ENCODE measurements at regions not wholly inside any gene's neighbourhood (a gene's known extent, or its start where the extent isn't known, plus 50 kb on each side); places are given as distances from the start of the nearest gene placed in this dataset.

GRCh38 chr4:111761531-111761930 lies 383.7 kb upstream of the FAM241A start:
- DNase-seq = no peak

DNA sequence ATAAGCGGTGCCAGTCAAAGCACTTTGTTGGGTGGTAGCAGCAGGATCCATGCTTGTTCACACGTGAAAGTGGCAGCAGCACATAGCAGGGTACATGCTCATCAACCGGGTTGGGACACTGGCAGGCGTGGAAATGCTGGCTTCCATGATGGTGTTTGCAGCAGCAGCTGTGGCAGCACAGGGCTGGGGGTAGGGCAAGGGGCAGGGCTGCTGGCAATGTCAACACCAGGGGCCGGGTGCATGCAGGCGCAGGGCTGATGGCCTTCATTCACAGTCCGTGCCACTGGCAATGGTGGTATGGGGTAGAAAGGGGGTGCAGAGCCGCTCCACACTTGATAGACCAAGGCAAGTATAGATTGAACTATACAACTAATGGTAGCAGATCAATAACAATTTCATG lies 374.7 kb upstream of the FAM241A start:
- DNase-seq = no peak

DNA sequence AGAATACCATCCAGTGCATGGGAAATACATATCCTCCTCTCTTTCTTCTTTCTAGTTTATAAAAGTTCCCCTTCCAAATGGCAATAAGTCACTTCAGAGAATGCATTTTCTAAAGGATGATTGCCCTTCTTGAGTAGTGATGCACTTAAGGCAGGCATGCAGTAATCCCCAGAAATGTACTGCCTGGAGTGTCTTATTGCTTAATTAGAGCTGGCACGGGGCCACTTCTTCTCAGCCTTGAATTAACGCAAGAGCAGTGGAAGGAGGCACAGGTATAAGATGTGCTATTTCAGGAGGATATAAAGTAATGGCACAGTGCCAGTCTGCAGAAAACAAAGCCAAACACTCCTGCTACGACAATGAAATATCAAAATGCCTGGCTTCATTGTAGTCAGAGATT lies 371.4 kb upstream of the FAM241A start:
- no peak for DNase-seq

- DNase-seq = no peak
These were observed 369.5 kb upstream of the FAM241A start for GRCh38 chr4:111775556-111776297.

DNA sequence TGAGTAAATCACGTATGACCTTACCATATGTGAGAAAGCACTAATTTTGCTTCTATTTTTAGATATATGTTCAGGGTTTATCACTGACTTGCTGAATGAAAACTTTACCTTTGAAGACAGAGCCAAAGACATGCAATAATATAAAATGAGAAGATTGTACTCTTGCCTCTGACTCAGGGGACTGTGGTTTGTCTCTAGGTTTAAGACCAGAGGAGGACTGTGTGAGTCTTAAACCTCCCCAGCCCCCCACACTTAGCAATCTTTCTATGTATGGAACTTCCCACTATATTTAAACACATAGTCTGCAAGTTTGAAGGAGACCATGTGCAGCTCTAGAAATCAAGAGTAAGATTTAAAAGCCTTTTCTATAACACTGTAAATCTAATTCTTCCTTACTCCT lies 368.7 kb upstream of the FAM241A start:
- DNase-seq = no peak

GRCh38 chr4:111778543-111778942 lies 366.7 kb upstream of the FAM241A start:
- no peak for DNase-seq

DNA sequence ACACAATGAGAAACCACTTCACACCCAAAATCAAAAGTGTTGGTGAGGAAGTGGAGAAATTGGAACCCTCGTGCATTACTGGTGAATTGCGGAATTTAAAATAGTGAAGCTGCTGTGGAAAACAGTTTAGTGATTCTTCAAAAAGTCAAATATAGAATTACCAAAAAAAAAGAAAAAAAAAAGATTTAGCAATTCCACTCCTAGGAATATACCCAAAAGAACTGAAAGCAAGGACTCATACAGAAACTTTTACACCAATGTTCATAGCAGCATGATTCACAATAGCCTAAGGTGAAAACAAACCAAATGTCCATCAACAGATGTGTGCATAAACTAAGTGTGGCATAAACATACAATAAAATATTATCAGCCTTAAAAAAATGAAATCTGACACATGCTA lies 364.3 kb upstream of the FAM241A start:
- DNase-seq = no peak

DNA sequence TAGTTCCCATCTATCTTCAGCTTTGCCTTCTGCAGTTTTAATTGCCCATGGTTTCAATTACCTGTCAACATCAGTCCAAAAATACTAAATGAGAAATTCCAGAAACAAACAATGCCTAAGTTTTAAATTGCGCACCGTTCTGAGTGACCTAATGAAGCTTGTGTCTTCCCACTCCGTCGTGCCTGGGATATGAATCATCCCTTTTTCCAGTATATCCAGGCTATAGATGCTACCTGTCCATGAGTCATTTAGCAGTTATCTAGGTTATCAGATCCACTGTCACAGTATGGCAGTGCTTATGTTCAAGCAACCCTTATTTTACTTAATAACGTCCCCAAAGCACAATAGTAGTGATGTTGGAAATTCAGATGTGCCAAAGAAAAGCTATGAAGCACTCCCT lies 363.6 kb upstream of the FAM241A start:
- DNase-seq = no peak

DNA sequence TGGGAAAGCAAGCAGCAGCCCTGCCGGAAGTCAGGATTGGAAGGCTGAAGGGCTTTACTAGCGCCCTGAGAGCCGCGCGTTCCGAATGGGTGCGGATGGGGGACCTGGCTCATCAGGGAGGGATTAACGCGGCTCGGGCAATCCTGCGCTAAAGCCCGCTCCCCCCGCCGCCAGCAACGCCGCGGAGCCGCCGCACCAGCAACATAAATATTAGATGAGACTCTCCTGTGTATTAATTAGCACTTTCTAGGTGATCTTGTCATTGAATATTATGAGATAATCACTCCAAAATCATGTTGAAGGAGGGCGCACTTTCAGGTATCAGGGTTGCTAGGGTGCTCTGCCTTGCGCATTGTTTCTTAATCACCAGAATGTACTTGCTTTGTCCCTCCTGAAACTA lies 357.2 kb upstream of the FAM241A start:
- DNase-seq = no peak

- no peak for DNase-seq
These were observed 355.2 kb upstream of the FAM241A start for GRCh38 chr4:111789901-111790640.

DNA sequence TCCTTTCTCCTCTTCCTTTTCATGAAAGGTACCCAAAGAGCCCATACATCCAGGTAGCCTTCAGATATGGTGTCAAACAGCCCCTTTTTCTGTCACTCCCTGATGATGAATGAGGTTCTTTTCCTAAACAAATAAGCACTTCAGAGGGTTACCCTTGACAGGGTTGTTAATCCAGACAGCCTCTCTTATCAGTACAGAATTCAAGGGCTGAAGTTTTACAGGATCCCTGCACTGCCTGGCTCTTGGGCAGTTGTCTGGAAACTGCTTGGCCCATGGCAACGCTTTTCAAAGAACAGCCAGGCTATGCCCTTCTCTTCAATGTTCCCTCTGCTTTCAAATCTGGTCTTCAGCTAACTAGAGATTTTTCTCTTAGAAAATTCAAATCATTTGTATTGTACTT lies 352.6 kb upstream of the FAM241A start:
- DNase-seq = no peak

DNA sequence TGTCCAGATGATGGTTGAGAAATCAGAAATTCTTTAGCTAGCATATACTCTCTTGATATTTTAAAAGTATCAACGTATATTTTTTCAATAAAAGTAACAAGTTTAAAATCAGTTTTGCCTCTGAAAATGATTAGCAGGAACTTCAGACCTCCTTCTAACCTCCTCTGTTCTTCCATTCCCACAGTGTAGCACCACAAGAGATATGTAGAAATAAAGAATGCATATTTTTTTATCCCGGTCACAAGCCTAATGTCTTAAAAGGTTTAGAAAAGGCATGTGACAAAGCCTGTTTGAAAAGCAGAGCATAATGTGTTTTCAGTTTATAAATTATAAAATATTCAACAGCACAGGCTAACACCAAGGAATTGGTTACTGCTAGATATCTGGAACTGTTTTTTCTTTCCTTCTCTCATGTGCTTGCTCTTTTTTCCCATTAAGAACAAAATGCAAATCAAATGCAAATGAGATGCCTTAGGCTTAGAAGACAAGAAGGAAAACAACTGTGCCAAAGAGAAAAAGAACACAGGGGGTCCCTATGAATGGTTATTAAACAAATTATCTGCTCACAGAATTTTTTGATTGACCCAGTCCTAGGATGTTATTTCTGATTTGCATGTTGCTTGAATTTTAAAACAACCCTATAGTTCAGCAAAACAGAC lies 351.7 kb upstream of the FAM241A start:
- no peak for DNase-seq

- no peak for DNase-seq
These were observed 347.6 kb upstream of the FAM241A start for GRCh38 chr4:111797455-111798163.

DNA sequence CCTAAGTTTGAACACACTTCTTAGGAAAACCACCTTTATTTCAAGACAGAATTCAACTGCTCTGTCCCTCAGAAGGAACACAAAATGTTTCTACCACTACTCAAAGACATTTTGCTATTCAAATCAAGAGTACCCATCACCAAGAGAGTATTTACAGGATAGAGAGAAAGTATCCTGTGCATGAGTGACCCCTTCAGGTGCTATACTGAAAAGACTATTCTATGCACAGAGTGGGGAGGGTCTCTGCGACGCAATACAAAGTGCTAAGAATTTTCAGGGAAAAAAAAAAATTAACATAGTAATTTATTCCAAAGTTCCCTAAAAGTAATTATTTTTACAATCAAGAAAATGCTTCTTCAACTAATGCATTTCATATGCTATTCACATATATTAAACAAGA lies 346.4 kb upstream of the FAM241A start:
- DNase-seq = no peak

- no peak for DNase-seq
These were observed 344.7 kb upstream of the FAM241A start for GRCh38 chr4:111800551-111800950.

- no peak for DNase-seq
These were observed 343.1 kb upstream of the FAM241A start for GRCh38 chr4:111802191-111802590.

DNA sequence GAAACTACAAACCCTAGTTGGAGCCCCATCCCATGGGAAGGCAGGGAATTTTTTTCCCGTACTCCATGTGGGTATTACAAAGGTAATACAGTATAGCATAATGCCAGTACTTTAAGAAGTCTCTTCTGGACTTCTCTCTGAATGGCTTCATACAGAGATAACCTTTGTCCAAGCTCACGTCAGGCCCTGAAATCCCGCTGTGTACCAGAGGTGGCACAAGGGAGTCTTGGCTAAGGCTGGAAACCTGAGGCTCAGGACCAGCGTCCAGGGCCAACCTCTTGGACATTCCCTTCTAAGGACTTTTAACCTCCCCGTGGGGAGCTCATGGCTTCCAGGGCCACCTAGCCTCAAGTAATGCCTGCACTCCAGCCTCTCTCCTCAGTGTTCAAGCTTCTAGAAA lies 338.9 kb upstream of the FAM241A start:
- DNase-seq = no peak

- DNase-seq = no peak
These were observed 337.7 kb upstream of the FAM241A start for GRCh38 chr4:111807576-111807975.

DNA sequence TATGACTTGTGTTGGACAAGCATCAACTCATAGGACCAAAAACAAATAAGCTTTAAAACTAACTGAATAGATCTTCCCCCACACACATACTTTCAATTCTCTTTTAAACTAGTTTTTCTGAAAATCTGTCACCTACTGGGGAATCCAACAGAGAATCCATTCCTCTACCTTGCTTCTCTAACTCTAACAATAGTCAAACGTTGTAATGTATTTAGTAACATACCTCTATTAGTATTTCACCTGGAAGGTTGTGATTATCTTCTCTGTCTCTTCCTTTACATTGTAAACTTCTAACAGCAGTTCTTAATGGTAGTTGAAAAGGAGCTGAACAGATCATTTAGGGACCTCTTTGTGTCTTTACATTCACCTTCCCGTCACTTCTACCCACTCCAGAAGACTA lies 337.1 kb upstream of the FAM241A start:
- no peak for DNase-seq

GRCh38 chr4:111811661-111812060 lies 333.6 kb upstream of the FAM241A start:
- DNase-seq = no peak

GRCh38 chr4:111812114-111812513 lies 333.1 kb upstream of the FAM241A start:
- no peak for DNase-seq

DNA sequence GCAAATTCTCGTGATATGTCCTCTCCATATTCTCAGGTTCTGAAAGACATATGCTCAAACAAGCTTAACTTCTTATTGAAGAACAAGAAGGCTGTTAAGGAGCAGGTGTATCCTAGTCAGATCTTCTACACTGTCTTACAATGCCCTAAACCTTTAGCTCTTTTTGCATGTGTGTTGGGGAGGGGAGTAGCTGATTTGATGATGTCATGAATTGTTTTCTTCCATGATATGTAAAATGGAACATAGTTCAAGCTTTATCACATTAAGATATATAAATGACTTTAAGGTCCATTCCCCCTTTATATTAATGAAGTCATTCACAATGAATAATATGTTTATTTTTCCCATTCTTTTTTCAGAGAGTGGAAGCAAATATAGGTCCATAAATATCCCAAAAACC lies 332.5 kb upstream of the FAM241A start:
- no peak for DNase-seq

DNA sequence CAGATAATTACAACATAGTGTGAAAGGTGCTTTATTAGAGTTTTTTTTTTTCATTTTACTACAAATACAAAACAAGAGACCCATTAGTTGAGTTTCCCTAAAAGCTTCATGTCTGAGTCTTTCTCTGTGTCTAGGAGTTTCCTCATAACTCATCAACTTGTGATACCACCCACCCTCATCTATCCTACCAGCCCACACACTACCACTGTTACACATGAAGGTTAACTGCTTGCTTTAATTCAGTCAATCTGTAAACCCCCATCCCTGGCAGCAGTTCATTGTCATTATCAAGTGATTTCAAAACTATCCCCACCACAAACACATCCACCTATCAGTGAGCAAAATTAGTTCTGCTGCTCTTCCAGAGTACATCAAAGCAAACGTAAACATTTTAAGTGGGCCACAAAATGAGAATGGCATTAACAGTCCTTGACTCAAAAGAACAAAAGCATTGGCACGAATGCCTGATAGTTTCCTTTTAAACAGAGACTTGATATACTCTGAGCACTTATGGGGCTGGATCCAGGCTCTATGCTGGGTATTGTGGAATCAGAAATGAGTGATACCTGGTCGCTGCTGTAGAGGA lies 331.6 kb upstream of the FAM241A start:
- DNase-seq = no peak

Data from hematopoietic multipotent progenitor cell treated with erythropoietin and hydrocortisone succinate and interleukin-3 and kit ligand, for 6 days (in vitro differentiated cells).